ENCODE measurements at regions not wholly inside any gene's neighbourhood (a gene's known extent, or its start where the extent isn't known, plus 50 kb on each side); places are given as distances from the start of the nearest gene placed in this dataset.

DNA sequence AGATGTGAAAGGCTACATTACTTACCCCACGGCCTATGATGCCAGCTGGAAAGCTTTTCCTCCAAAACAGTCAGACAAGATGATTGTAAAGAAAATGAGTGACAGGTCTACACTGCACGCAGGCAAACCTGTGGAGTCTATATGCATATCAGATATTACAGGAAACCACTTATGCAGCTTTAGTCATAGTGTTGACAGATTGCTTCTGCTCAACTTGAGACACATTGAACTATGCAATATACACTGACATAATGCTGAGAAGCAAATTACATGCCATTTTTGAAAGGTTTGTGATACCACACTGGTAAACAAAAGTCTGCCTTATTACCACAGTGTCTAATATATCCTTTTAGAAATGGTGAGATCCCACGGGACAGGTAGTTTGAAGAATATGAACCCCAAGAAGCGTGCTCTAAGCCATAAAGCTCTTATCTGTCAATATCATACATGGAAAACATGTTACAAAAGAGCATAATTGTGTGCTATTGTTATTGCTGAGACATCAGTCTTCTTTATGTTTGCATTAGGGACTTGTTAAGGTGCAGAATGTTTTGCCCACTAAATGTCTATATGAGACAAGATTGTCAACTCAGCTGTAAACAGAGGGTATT, 1835.8 kb upstream of the TENM3 start:
- intact Hi-C loops (cut with DNase I), result no loop called here
- TF ChIP-seq, protein P1, sequence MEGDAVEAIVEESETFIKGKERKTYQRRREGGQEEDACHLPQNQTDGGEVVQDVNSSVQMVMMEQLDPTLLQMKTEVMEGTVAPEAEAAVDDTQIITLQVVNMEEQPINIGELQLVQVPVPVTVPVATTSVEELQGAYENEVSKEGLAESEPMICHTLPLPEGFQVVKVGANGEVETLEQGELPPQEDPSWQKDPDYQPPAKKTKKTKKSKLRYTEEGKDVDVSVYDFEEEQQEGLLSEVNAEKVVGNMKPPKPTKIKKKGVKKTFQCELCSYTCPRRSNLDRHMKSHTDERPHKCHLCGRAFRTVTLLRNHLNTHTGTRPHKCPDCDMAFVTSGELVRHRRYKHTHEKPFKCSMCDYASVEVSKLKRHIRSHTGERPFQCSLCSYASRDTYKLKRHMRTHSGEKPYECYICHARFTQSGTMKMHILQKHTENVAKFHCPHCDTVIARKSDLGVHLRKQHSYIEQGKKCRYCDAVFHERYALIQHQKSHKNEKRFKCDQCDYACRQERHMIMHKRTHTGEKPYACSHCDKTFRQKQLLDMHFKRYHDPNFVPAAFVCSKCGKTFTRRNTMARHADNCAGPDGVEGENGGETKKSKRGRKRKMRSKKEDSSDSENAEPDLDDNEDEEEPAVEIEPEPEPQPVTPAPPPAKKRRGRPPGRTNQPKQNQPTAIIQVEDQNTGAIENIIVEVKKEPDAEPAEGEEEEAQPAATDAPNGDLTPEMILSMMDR (IDR thresholded peaks at IDR 0.05), result no peak
- Histone ChIP-seq H3K9me3 (no peaks in the 10 kb centered on the region), H3K27me3 (no peaks in the 10 kb centered on the region), H3K36me3 (no peaks in the 10 kb centered on the region), H3K27ac (no peak overlapping the region), H3K4me1 (no peaks in the 10 kb centered on the region), H3K4me3 (no peak overlapping the region)
- no peak for ATAC-seq
- no peak for DNase-seq

DNA sequence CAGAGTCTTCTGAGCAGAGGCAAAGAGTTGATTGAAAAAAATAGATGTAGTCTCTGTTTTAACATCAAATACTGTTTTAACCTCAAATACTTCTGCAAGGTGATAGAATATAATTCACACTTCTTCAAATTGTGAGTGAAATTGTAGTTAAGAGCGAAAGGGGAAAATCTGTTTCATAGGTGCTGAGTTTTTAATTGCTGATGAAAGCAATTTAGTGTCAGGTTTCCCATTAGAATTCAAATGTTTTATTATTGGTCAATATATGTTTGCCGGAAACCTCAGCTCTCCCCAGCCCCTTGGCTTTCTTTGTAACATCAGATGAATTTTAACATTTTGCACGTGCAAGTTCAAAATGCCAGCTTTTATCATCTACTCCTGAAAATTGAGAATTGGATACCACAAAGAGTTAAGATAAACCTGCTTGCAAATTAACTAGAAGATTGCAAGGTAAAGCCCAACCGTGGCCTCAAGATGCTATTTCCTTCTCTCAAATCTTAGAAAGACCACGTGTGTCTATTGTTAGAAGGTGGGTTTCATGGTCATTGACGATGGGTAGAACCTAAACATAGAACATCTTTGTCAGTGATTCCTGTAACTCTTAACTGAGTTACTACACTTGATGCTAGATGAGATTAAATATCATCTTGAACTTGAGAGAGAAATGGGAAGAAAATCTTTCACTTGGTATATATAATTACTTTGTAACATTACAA, 1824.2 kb upstream of the TENM3 start:
- DNase-seq (no peak), ATAC-seq (no peak)
- Histone ChIP-seq H3K4me1 (no peaks in the 10 kb centered on the region), H3K27ac (no peak overlapping the region), H3K9me3 (no peaks in the 10 kb centered on the region), H3K36me3 (no peaks in the 10 kb centered on the region), H3K4me3 (no peak overlapping the region), H3K27me3 (no peaks in the 10 kb centered on the region)
- intact Hi-C loops (cut with DNase I), result no loop called here
- TF ChIP-seq, protein P1 (IDR thresholded peaks at IDR 0.05), result no peak

DNA sequence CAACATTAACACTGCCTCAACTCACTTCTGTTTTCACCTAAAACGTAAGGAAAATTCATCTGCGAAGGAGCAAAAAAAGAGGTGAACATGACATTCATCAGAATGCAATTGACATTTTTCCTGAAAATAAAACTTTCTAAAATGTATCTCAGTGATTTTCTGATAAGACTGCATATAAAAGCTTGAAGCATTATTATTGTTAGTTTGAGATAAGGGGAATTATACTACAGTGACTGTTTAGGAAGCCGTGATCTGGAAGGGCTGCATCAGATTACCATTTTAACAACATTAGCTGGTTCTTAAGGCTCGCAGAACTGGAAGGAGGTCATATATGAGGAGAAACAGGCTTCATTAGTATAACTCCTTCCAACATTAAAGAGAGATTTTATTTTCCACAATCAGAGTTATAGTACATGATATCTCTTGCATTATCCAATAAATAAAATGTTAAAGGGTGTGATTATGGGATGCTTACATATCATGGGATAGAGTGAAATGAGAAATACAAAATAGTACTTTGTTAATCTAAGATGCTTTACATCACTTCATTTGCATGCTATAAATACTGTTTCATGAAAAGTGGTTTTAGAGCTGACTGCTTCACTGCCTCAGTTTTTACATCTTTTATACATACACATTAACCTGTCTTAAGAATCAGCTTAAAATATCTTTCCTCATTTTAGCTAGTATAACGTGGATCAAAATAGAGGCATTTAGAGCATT, 1820.1 kb upstream of the TENM3 start:
- no peak for ATAC-seq
- no peaks in the 10 kb centered on the region for H3K36me3 ChIP-seq
- no peaks in the 10 kb centered on the region for H3K27me3 ChIP-seq
- H3K4me1 ChIP-seq, result no peaks in the 10 kb centered on the region
- H3K4me3 ChIP-seq, result no peak overlapping the region
- H3K27ac ChIP-seq, result no peak overlapping the region
- intact Hi-C loops (cut with DNase I), result no loop called here
- no peak for DNase-seq
- TF ChIP-seq, protein P1 (IDR thresholded peaks at IDR 0.05), result no peak
- no peaks in the 10 kb centered on the region for H3K9me3 ChIP-seq

DNA sequence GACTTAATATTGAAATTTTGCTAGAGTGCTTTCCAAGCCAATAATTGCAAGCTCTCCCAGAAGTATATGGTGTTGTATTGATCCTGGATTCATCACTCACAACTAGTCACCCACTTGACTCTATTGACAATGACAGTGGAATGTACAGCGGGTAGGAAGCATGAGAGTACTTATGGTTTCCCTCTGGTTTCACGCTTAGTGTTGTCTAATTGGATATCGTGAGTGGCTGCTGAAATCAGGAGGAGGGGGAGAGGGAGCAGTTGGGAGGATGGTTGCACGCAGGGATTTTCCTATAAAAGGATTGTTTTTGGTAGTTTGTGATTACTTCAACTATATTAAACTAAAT, 1819.5 kb upstream of the TENM3 start:
- TF ChIP-seq, protein P1 (IDR thresholded peaks at IDR 0.05), result no peak
- no peak for DNase-seq
- no peaks in the 10 kb centered on the region for H3K9me3 ChIP-seq
- intact Hi-C loops (cut with DNase I), result no loop called here
- no peak overlapping the region for H3K4me3 ChIP-seq
- H3K36me3 ChIP-seq, result no peaks in the 10 kb centered on the region
- H3K27ac ChIP-seq, result no peak overlapping the region
- H3K4me1 ChIP-seq, result no peaks in the 10 kb centered on the region
- no peak for ATAC-seq
- H3K27me3 ChIP-seq, result no peaks in the 10 kb centered on the region

DNA sequence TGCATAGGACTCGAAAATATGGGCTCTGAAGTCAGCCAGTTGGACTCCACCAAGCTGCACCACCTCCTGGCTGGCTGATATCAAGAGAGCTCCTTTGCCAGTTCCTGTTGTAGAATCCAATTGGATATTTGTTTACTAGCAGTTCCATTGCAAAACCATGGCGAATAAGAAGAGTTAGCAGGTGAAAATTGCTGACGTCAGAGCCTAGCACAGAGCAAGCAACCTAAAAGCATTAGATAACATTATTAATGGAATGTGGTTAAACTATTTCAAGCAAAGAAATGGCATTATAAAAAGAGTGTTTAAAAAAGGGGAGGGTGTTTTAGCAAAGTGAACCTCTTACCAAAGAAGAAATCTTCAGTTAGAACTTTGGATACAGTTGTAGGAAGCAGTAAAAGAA, 1816.3 kb upstream of the TENM3 start:
- Histone ChIP-seq H3K4me1 (no peaks in the 10 kb centered on the region), H3K4me3 (no peak overlapping the region), H3K9me3 (no peaks in the 10 kb centered on the region), H3K27me3 (no peaks in the 10 kb centered on the region), H3K27ac (no peak overlapping the region), H3K36me3 (no peaks in the 10 kb centered on the region)
- intact Hi-C loops (cut with DNase I), result no loop called here
- TF ChIP-seq, protein P1 (IDR thresholded peaks at IDR 0.05), result no peak
- DNase-seq, result no peak
- ATAC-seq, result no peak
